Lower lobe of right lung (tissue), 2 donors: ENCODE measurements at regions not wholly inside any gene's neighbourhood (a gene's known extent, or its start where the extent isn't known, plus 50 kb on each side); places are given as distances from the start of the nearest gene placed in this dataset.

ENCODE experiments used
- ATAC-seq, 2 donors: fragments of 200-7000 bp; cut with Tn5 transposase; one replicate each; pipeline ENCODE4 v1.9.1; 2020 to 2022; ENCODE audit warnings: mild to moderate bottlenecking in 2 of 2, moderate library complexity in 2 of 2
- DNase-seq: peaks from one replicate; pipeline ENCODE4 v3.0.0-alpha.2; 2020
- H3K27ac ChIP-seq: fragments of 200-600 bp; one replicate; pipeline ENCODE4 v1.8.0; 2022
- H3K27me3 ChIP-seq: fragments of 200-600 bp; one replicate; pipeline ENCODE4 v1.8.0; 2022; ENCODE audit warnings: low read depth
- H3K36me3 ChIP-seq: fragments of 200-600 bp; one replicate; pipeline ENCODE4 v1.8.0; 2022; ENCODE audit warnings: mild to moderate bottlenecking
- H3K4me1 ChIP-seq: fragments of 200-600 bp; one replicate; pipeline ENCODE4 v1.8.0; 2022
- H3K4me3 ChIP-seq: fragments of 200-600 bp; one replicate; pipeline ENCODE4 v1.8.0; 2022; ENCODE audit warnings: mild to moderate bottlenecking
- H3K9me3 ChIP-seq: fragments of 200-600 bp; one replicate; pipeline ENCODE4 v1.8.0; 2022
- CTCF ChIP-seq: fragments of 200-600 bp; IDR thresholded peaks from one replicate; pipeline ENCODE4 v1.8.0; 2022; ENCODE audit warnings: antibody characterized with exemption, mild to moderate bottlenecking
- intact Hi-C: fragments of 100-400 bp; cut with DNase I; formaldehyde crosslinking; loops from one replicate; pipeline ENCODE4 v1.11.0; 2022
- donor health status: DM: no; HTN: yes; CAD: no; lungs with severe emphysema.

GRCh38 chr11:113613619-113614018 is 92.5 kb downstream of the TMPRSS5 start:
- DNase-seq (no peak), ATAC-seq (no peak)
- no peaks in the 10 kb centered on the region for H3K9me3 ChIP-seq
- no peaks in the 10 kb centered on the region for H3K27me3 ChIP-seq
- H3K27ac ChIP-seq: no peak overlapping the region
- TF ChIP-seq CTCF: no peak
- intact Hi-C loops: no loop called here
- no peak overlapping the region for H3K4me3 ChIP-seq
- H3K4me1 ChIP-seq: no peaks in the 10 kb centered on the region
- no peaks in the 10 kb centered on the region for H3K36me3 ChIP-seq

- H3K27ac ChIP-seq: no peak overlapping the region
- H3K36me3 ChIP-seq: no peaks in the 10 kb centered on the region
- no peak overlapping the region for H3K4me3 ChIP-seq
- H3K9me3 ChIP-seq: no peaks in the 10 kb centered on the region
- no peaks in the 10 kb centered on the region for H3K4me1 ChIP-seq
- ATAC-seq (no peak), DNase-seq (no peak)
- no peaks in the 10 kb centered on the region for H3K27me3 ChIP-seq
- intact Hi-C loops: no loop called here
- no peak for TF ChIP-seq CTCF
Measured at GRCh38 chr11:113604186-113604585, 101.9 kb downstream of the TMPRSS5 start.

GRCh38 chr11:113603277-113604059 is 102.6 kb downstream of the TMPRSS5 start:
- intact Hi-C loops: no loop called here
- Histone ChIP-seq H3K27ac (no peak overlapping the region), H3K27me3 (no peaks in the 10 kb centered on the region), H3K4me1 (no peaks in the 10 kb centered on the region), H3K4me3 (no peak overlapping the region), H3K36me3 (no peaks in the 10 kb centered on the region), H3K9me3 (no peaks in the 10 kb centered on the region)
- ATAC-seq (peak in 1 of 2 donors; percentile 21), DNase-seq (no peak)
- TF ChIP-seq CTCF: no peak

- DNase-seq (no peak), ATAC-seq (no peak)
- Histone ChIP-seq H3K27me3 (no peaks in the 10 kb centered on the region), H3K4me1 (no peaks in the 10 kb centered on the region), H3K4me3 (no peak overlapping the region), H3K36me3 (no peaks in the 10 kb centered on the region), H3K27ac (no peak overlapping the region), H3K9me3 (no peaks in the 10 kb centered on the region)
- TF ChIP-seq CTCF: no peak
- intact Hi-C loops: no loop called here
Measured at GRCh38 chr11:113602483-113602882, 103.6 kb downstream of the TMPRSS5 start.

- no peak for TF ChIP-seq CTCF
- DNase-seq (no peak), ATAC-seq (no peak)
- H3K4me1 ChIP-seq: no peaks in the 10 kb centered on the region
- no peak overlapping the region for H3K27ac ChIP-seq
- H3K27me3 ChIP-seq: no peaks in the 10 kb centered on the region
- H3K4me3 ChIP-seq: no peak overlapping the region
- intact Hi-C loops: no loop called here
- H3K9me3 ChIP-seq: no peaks in the 10 kb centered on the region
- H3K36me3 ChIP-seq: no peaks in the 10 kb centered on the region
Measured at GRCh38 chr11:113596658-113597057, 109.5 kb downstream of the TMPRSS5 start.
